ENCODE measurements at regions not wholly inside any gene's neighbourhood (a gene's known extent, or its start where the extent isn't known, plus 50 kb on each side); places are given as distances from the start of the nearest gene placed in this dataset.
A peak's percentile ranks its signal among the peaks of the same experiment; 100 is the strongest.

GRCh38 chr16:79295746-79296145 is 304.8 kb downstream of the MAF start:
- no peak for DNase-seq

- DNase-seq: no peak
Observed at GRCh38 chr16:79295162-79295561, 305.4 kb downstream of the MAF start.

GRCh38 chr16:79294568-79294967 is 306.0 kb downstream of the MAF start:
- no peak for DNase-seq

DNA sequence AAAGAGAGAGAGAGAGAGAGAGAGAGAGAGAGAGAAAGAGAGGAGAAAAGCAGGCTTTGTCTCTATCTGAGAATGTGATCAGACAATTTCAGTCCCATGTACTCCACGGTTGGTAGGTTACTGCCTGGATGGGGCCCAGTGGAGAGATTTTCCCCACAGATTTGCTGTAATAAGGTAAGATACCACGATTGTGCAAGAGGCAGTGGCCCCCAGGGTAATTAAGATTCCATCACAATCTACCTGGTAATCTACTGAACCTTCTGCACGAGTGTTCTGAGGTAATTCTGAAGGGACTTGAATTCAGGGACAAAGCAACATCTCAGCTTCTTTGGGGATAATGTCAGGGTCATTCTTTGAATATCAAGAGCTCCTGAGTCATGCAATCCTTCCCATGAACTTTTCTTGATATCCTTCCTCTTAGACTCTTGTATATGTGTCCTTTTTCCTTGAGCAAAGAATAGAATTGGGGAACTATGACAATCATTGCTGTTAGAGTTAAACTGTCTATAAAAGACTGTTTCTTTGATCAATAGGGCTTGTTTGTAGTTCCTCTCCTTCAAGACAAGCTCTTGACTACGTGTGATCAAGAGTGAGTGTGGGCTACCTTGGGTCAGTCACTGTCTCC is 306.6 kb downstream of the MAF start:
- no peak for DNase-seq

- DNase-seq: no peak
Observed at GRCh38 chr16:79288066-79288465, 312.5 kb downstream of the MAF start.

DNA sequence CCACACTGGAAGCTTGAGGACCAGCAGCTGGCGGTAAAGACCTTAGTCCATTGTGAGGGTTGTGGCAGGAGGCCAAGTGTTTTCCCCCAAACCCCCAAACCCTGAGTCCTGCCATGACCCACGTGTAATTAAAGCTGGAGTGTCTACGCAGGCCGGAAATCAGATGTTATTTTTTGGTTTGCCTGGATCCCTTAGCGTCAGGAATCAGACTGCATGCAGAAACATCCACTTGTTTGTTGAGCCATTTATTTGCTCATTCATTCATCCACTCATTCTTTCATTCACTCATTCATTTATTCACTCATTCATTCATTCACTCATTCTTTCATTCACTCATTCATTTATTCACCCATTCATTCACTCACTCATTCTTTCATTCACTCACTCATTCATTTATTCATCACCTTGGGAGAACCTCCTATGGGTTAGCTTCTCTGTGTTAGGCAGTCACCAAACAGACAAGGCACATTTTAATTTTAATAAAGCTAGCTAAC is 313.1 kb downstream of the MAF start:
- no peak for DNase-seq

- no peak for DNase-seq
Observed at GRCh38 chr16:79286646-79287423, 313.7 kb downstream of the MAF start.

DNA sequence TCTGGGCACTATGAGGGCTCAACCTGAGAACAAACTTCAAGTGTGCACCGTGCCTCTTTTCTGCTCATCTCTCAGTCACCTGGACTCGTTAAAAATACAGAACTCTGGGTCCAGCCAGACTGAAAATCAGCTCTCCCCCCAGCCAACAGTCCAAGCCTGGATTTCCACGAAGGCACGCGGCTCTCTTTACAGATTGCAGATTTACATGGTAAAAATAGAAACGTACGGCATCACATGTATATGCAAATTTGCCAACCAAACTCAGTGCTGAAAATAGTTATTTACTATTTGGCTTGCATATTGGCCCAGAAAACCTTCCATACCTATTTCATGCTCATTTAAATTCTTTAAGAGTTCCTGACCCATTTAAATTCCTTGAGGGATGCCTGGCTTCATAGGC is 315.8 kb downstream of the MAF start:
- DNase-seq: no peak

DNA sequence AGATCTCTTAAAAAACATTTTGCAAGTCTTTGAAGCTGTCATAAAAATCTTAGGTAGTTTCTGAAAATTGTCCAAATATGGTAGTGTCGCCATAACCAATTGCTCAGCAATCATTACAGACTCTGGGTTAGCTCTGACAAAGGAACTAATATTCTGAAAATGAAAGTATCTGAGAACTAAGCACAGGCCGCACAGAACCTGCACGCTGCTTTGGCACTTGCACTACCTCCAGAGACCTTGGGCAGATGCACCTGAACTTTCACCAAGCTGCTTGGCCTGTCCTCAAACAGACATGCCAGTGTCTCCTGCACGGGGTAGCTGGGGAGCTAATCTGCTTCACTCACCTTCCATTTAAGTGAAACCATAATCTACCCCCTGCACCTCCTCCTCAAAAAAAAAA is 317.0 kb downstream of the MAF start:
- DNase-seq: no peak

GRCh38 chr16:79282806-79283205 is 317.7 kb downstream of the MAF start:
- no peak for DNase-seq

DNA sequence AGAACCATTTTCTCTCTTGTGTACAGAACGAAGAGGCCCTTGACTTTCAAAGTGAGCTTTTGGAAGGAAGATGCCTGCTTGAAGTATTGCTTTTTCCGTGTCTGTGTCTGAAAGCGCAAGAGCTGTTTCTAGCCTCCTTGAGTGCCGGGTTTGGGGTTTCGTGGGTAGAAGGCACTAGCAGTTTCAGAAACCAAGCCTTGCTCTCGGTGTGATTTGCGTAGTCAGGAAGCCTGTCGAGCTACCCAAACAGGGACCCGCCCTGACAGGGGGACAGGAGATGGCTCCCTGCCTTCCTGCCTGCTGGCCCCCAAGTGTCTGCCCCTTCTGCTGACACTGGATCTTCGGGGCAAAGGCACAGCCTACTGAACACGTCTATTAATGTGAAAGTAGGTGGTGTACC is 322.0 kb downstream of the MAF start:
- DNase-seq: no peak

DNA sequence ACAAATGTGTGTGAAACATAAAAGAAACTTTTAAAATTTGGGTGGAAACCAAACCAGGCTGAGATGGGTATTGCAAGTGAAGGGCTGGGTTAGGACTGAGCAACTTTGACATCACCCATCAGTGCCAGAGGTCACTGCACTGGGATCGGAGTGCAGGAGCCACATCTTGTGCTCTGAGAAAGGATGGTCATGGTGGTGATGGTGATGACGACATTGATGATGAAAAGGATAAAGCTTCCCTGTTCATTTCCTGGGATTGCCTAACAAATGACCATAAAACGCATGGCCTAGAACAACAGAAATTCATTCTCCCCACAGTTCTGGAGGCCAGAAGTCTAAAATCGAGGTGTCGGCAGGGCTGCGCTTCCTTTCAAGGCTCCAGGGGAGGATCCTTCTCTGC is 324.0 kb downstream of the MAF start:
- no peak for DNase-seq

GRCh38 chr16:79274264-79274663 is 326.3 kb downstream of the MAF start:
- no peak for DNase-seq

DNA sequence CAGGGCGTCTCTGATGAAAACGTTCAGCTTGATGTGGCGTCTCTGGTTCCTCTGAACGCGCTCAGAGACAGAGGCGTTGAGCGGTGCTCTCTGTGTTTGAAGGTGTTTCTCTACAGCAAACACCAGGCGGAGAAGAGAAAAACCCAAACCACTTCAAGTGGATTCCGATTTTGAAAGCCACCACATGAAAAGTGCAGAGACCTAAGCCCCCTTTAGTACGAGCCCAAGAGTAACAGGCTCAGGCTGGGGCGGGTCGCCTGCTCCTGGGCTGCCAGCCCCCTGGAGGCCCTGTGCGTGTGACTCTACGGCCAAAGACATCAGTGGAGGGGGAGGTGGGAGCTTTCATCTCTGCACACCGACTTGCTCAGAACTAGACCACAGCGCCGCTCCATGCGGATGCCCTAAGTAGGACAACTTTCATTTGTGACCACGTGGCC is 328.4 kb downstream of the MAF start:
- peak in 2 of 4 experiments; percentile 14 to 15 for DNase-seq

- no peak for DNase-seq
Observed at GRCh38 chr16:79271583-79271982, 329.0 kb downstream of the MAF start.

DNA sequence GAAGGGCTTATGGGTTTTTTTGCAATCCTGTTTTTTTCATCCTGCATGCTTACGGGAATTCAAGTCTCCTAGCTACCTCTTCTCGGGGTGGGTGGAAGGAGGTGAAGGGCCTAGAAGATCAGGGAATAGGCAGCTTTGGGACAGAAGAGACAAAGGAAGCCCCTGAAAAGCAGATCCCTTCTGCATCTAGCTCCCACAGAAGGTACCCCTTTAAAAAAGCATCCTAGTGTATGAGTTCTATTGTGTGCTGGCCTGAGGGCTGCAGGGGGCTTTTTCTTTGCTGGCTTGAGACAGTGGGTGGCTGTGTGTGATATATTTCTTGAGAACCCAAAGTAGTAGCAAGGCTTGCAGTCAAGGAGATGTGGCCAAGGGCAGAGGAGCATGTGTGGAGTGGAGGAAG is 330.5 kb downstream of the MAF start:
- no peak for DNase-seq

- no peak for DNase-seq
Observed at GRCh38 chr16:79269211-79269863, 331.2 kb downstream of the MAF start.

- DNase-seq: no peak
Observed at GRCh38 chr16:79267781-79268180, 332.8 kb downstream of the MAF start.

DNA sequence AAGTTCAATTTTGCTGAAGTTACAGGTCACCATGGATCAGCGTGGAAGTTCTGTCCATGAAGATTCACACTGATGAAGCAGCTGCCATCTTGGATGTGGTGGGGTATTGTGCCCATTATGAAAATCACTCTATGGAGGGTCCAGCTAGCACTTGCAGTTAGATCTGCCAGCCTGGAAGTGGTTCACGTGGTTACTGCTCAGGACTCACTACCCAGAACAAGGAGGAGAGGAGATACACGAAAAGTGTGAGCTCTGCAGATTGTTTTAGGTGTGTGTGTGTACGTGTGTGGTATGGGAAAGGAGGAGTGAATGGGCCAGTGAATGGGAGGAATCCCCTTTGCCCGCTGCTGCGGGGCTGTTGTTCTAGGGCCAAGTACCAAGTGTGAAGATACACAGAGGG is 333.4 kb downstream of the MAF start:
- DNase-seq: no peak

DNA sequence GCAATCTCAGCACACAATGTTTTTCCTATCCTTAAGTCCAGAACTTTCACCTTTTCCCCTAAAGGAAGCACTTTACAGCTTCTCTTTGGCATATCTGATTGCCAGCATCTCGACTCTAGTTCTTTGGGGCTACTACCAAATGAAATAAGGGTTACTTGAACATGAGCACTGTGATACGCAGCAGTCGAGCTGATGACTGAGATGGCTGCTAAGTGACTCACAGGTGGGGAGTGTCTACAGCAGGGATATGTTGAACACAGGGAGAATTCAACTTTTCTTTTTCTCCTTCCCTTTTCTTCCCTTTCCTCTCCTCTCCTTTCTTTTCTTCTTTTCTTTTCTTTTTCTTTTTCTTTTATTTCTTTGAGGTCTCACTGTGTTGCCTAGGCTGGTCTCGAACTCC is 334.8 kb downstream of the MAF start:
- no peak for DNase-seq

GRCh38 chr16:79265196-79265595 is 335.3 kb downstream of the MAF start:
- no peak for DNase-seq

DNA sequence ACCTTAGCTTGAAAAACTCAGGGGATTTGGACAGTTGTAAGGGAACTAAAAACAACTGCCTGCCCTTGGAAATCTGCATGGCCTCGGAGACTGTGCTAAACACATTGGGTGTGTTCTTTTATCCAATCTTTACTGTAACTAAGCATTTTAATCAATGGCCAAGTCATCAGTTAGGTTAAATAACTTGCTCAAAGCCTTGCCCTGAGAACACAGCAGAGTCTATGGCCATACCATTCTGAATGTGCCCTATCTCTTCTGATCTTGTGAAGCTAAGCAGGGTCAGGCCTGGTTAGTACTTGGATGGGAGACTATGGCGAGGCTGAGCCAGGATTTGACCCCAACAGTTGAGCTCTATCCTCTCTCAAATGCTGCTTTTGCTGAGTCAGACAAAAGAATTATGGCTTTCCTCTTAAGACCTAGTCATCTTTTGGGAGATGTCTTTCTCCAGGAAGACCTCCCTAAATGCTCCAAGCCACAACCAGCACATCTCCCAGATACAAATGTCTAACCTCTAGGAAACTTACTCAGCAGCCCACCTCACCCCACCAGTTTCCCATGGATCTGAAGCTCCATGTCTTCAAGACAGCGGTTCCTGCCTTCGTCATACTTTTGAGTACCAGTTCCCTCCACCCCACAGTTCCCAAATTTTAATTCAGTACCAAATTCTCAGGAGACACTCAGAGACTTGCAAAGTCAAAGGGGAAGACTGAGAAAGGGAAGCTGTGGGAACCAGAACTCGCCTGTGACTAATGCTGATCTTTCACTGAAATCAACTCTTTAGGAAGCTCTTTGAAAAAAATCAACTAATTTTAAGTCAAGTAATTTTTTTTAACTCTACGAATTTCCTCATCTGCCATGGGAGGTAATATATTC is 336.1 kb downstream of the MAF start:
- DNase-seq: no peak

GRCh38 chr16:79263425-79263824 is 337.1 kb downstream of the MAF start:
- no peak for DNase-seq
